OCI-LY3 (cell line): ENCODE measurements at regions not wholly inside any gene's neighbourhood (a gene's known extent, or its start where the extent isn't known, plus 50 kb on each side); places are given as distances from the start of the nearest gene placed in this dataset.

Experiments
- EZH2phosphoT487 ChIP-seq: fragments of 200-600 bp; shearing (Covaris generic); IDR thresholded peaks from 2 replicates; pipeline ENCODE4 v1.6.1; 2018; ENCODE audit warnings: antibody characterized with exemption, mixed run types, low read depth
- TF ChIP-seq, protein P1 (sequence below): fragments of 200-600, 300-600 bp; sonication (generic); IDR thresholded peaks from 2 replicates; pipeline ENCODE4 v1.5.1; 2014; ENCODE audit warnings: antibody characterized with exemption, low read length, low read depth

DNA sequence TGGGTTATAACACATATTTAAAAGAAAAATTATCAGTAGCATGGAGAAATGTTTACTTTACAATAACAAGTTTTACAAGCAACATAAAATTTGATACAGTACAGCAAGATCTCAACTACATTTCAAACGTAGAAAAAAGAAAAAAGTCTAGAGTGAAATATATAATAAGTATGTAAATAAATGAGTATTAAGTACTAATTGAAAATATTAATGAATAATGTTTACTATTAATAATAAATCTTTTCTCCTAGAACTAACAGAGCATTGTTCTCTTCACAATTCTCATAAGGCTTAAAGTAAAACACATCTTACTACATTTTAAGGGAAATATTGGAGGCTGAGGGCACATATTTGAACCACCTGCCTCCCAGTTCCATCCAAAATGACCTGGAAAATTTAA is 72.1 kb downstream of the TMEM212 start:
- TF ChIP-seq, protein P1, sequence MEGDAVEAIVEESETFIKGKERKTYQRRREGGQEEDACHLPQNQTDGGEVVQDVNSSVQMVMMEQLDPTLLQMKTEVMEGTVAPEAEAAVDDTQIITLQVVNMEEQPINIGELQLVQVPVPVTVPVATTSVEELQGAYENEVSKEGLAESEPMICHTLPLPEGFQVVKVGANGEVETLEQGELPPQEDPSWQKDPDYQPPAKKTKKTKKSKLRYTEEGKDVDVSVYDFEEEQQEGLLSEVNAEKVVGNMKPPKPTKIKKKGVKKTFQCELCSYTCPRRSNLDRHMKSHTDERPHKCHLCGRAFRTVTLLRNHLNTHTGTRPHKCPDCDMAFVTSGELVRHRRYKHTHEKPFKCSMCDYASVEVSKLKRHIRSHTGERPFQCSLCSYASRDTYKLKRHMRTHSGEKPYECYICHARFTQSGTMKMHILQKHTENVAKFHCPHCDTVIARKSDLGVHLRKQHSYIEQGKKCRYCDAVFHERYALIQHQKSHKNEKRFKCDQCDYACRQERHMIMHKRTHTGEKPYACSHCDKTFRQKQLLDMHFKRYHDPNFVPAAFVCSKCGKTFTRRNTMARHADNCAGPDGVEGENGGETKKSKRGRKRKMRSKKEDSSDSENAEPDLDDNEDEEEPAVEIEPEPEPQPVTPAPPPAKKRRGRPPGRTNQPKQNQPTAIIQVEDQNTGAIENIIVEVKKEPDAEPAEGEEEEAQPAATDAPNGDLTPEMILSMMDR: no peak
- no peak for TF ChIP-seq EZH2phosphoT487
